Esophagus squamous epithelium (tissue), 5 donors: ENCODE measurements at regions not wholly inside any gene's neighbourhood (a gene's known extent, or its start where the extent isn't known, plus 50 kb on each side); places are given as distances from the start of the nearest gene placed in this dataset.

Experiments
- DNase-seq: peaks from one replicate; lab custom pipeline; 2025; lab: John Stamatoyannopoulos, UW
- H3K27ac ChIP-seq, 4 donors: fragments of 200-600 bp; sonication (generic); one replicate each; pipeline ENCODE4 v1.5.1; 2016 to 2019; ENCODE audit warnings: mild to moderate bottlenecking in 1 of 4
- H3K27me3 ChIP-seq, 4 donors: fragments of 200-600 bp; sonication (generic); 1 replicate in 3 of 4; 2 replicates in 1 of 4; pipeline versions ENCODE4 v1.5.1 to v1.6.0; 2017 to 2021; ENCODE audit warnings: antibody characterized with exemption in 1 of 4
- H3K36me3 ChIP-seq, 3 donors: fragments of 200-600 bp; sonication (generic); one replicate each; pipeline ENCODE4 v1.5.1; 2016 to 2019
- H3K4me1 ChIP-seq, 3 donors: fragments of 200-600 bp; sonication (generic); one replicate each; pipeline ENCODE4 v1.5.1; 2017 to 2019
- H3K4me3 ChIP-seq, 4 donors: fragments of 200-600 bp; sonication (generic); 1 replicate in 3 of 4; 2 replicates in 1 of 4; pipeline ENCODE4 v1.5.1; 2016 to 2019; ENCODE audit warnings: mild to moderate bottlenecking in 2 of 4, moderate library complexity in 1 of 4
- H3K9me3 ChIP-seq, 3 donors: fragments of 200-600 bp; sonication (generic); one replicate each; pipeline ENCODE4 v1.5.1; 2016 to 2019
- POLR2A ChIP-seq, 4 donors: fragments of 450-650 bp; IDR thresholded peaks; one replicate each; pipeline ENCODE4 v1.6.1; 2017; ENCODE audit warnings: antibody characterized with exemption in 4 of 4, mild to moderate bottlenecking in 4 of 4, moderate library complexity in 3 of 4
- WGBS, 2 donors: methylation state at CpG; one replicate each; pipeline ENCODE4 v1.1.5; 2018; 5-methylcytosine and 5-hydroxymethylcytosine counted together
- intact Hi-C: fragments of 100-400 bp; cut with DNase I; formaldehyde crosslinking; loops from one replicate; pipeline ENCODE4 v1.15.0; 2022
- TF ChIP-seq, protein P1 (sequence below), 6 experiments: fragments of 450-650 bp in 4 of 6; fragments of 200-600 bp in 2 of 6; sonication (generic) in 2 of 6; IDR thresholded peaks; one replicate each; pipeline ENCODE4 v1.5.1; 2016 to 2019; ENCODE audit warnings: antibody characterized with exemption in 6 of 6, mild to moderate bottlenecking in 4 of 6, moderate library complexity in 4 of 6
- donor health status: DM: yes; HTN: yes; CAD: no.

GRCh38 chr12:105468464-105468863 is 138.0 kb downstream of the C12orf75 start:
- Histone ChIP-seq H3K27me3 (peaks cover 0 to 36% (median 0%) of the 10 kb centered on the region in 4 donors), H3K36me3 (no peaks in the 10 kb centered on the region), H3K4me3 (no peak overlapping the region), H3K9me3 (no peaks in the 10 kb centered on the region), H3K4me1 (no peaks in the 10 kb centered on the region), H3K27ac (peak overlapping the region in 1 of 4 donors; percentile 2)
- no peak for DNase-seq
- no peak for TF ChIP-seq POLR2A (IDR thresholded peaks at IDR 0.05)
- TF ChIP-seq, protein P1, sequence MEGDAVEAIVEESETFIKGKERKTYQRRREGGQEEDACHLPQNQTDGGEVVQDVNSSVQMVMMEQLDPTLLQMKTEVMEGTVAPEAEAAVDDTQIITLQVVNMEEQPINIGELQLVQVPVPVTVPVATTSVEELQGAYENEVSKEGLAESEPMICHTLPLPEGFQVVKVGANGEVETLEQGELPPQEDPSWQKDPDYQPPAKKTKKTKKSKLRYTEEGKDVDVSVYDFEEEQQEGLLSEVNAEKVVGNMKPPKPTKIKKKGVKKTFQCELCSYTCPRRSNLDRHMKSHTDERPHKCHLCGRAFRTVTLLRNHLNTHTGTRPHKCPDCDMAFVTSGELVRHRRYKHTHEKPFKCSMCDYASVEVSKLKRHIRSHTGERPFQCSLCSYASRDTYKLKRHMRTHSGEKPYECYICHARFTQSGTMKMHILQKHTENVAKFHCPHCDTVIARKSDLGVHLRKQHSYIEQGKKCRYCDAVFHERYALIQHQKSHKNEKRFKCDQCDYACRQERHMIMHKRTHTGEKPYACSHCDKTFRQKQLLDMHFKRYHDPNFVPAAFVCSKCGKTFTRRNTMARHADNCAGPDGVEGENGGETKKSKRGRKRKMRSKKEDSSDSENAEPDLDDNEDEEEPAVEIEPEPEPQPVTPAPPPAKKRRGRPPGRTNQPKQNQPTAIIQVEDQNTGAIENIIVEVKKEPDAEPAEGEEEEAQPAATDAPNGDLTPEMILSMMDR (IDR thresholded peaks at IDR 0.05) = no peak
- intact Hi-C loops = no loop called here
- WGBS, 2 donors = 57% methylated on average over 1 of the region's 1 CpG

DNA sequence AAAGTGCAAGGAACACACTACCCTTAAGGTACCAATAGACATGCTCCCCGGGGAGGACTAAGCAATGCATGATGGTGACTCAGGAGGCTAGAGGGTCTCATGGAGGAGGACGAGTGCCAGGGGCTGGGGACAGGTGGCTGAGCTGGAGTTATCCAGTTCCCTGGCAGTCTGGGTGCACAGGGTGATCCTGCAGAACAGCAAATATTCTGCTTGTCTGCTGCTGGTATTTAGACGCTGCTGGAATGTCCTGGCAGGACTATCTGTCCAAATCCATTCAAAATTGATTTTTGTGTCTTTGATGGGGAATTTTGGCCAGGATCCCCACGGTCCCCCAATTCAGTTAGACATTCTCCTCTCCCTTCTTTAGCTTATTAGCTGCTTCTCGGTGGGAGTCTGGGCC is 138.7 kb downstream of the C12orf75 start:
- Histone ChIP-seq H3K27ac (no peak overlapping the region), H3K27me3 (peaks cover 0 to 33% (median 0%) of the 10 kb centered on the region in 4 donors), H3K4me3 (no peak overlapping the region), H3K9me3 (no peaks in the 10 kb centered on the region), H3K36me3 (no peaks in the 10 kb centered on the region), H3K4me1 (no peaks in the 10 kb centered on the region)
- 58 to 63% methylated on average over 5 of the region's 5 CpGs for WGBS, 2 donors
- intact Hi-C loops = no loop called here
- no peak for DNase-seq
- TF ChIP-seq POLR2A (IDR thresholded peaks at IDR 0.05) = no peak
- TF ChIP-seq, protein P1 (IDR thresholded peaks at IDR 0.05) = no peak

DNA sequence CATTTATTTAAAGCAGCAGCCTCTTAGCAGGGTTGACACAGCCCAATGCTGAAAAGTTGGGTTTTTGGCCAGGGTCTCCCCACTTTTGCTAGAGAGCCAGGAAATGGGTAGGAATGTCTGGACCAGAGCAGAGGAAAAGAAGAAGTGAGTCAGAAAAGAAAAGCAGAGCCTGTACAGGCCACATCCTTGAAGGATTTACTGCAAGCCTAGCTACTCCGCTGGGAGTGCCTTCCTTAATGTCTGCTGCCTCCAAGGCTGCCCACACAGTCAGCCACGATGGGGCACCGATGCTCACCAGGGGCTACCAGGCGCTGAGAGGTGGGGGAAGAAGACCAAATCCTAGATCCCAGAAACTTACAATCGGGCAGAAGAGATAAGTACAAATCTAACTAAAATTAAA is 139.2 kb downstream of the C12orf75 start:
- intact Hi-C loops = no loop called here
- 74 to 83% methylated on average over 5 of the region's 5 CpGs for WGBS, 2 donors
- Histone ChIP-seq H3K4me1 (no peaks in the 10 kb centered on the region), H3K4me3 (no peak overlapping the region), H3K27me3 (peaks cover 0 to 29% (median 0%) of the 10 kb centered on the region in 4 donors), H3K9me3 (no peaks in the 10 kb centered on the region), H3K36me3 (no peaks in the 10 kb centered on the region), H3K27ac (no peak overlapping the region)
- no peak for DNase-seq
- TF ChIP-seq, protein P1 (IDR thresholded peaks at IDR 0.05) = no peak
- TF ChIP-seq POLR2A (IDR thresholded peaks at IDR 0.05) = no peak

- Histone ChIP-seq H3K4me3 (no peak overlapping the region), H3K9me3 (no peaks in the 10 kb centered on the region), H3K4me1 (no peaks in the 10 kb centered on the region), H3K36me3 (no peaks in the 10 kb centered on the region), H3K27me3 (peaks cover 0 to 25% (median 0%) of the 10 kb centered on the region in 4 donors), H3K27ac (no peak overlapping the region)
- TF ChIP-seq POLR2A (IDR thresholded peaks at IDR 0.05) = no peak
- TF ChIP-seq, protein P1 (IDR thresholded peaks at IDR 0.05) = no peak
- no peak for DNase-seq
- intact Hi-C loops = no loop called here
- 82 to 100% methylated on average over 1 to 2 of the region's 2 CpGs for WGBS, 2 donors
Observed at GRCh38 chr12:105470102-105470501, 139.6 kb downstream of the C12orf75 start.

- 63 to 81% methylated on average over 2 of the region's 2 CpGs for WGBS, 2 donors
- no peaks in the 10 kb centered on the region for H3K9me3 ChIP-seq
- H3K27me3 ChIP-seq = peaks cover 0 to 21% (median 0%) of the 10 kb centered on the region in 4 donors
- TF ChIP-seq, protein P1 (IDR thresholded peaks at IDR 0.05) = no peak
- no peak for TF ChIP-seq POLR2A (IDR thresholded peaks at IDR 0.05)
- no peak for DNase-seq
- H3K4me3 ChIP-seq = no peak overlapping the region
- H3K27ac ChIP-seq = no peak overlapping the region
- no peaks in the 10 kb centered on the region for H3K36me3 ChIP-seq
- H3K4me1 ChIP-seq = no peaks in the 10 kb centered on the region
- intact Hi-C loops = no loop called here
Observed at GRCh38 chr12:105470601-105471000, 140.1 kb downstream of the C12orf75 start.
